Heart left ventricle (tissue), 13 donors: ENCODE measurements at regions not wholly inside any gene's neighbourhood (a gene's known extent, or its start where the extent isn't known, plus 50 kb on each side); places are given as distances from the start of the nearest gene placed in this dataset.

ENCODE experiments used
- CTCF ChIP-seq, 12 donors: fragments of 200-600 bp; sonication (generic) in 4 of 12; IDR thresholded peaks; one replicate each; pipeline versions ENCODE4 v1.5.0 to v1.8.0; 2018 to 2022; ENCODE audit warnings: antibody characterized with exemption in 12 of 12, mild to moderate bottlenecking in 5 of 12
- POLR2A ChIP-seq, 2 donors: fragments of 450-650 bp; IDR thresholded peaks; one replicate each; pipeline ENCODE4 v1.6.1; 2017; ENCODE audit warnings: antibody characterized with exemption in 2 of 2, mild to moderate bottlenecking in 2 of 2, moderate library complexity in 2 of 2
- donor health status: ischemic (EF 13 %, LVEDD 7.1; RV severe dilation, severe dysfunction).
- donor health status: DM: no; HTN: yes; CAD: no.
- donor health status: DM: no; HTN: no; CAD: no.
- donor health status: ischemic (EF 25% LVEDD 6.9; RV normal size, moderate dysfunction).
- donor health status: ischemic (EF 25% LVEDD 5.7; RV mildly dilated, moderate dysfunction).
- donor health status: ischemic (EF 35%, LVEDD 5.7; RV mildly dilated, moderate dysfunction).
- donor health status: nonischemic (EF 11% LVEDD 7.7; RV severe dilation, severe dysfunction).
- donor health status: DM: yes; HTN: yes; CAD: no.
- donor health status: PGD.
- donor health status: ischemic (EF 29% LVEDD 5.4; RV normal size, mild dysfunction).
- donor health status: nonischemic (EF 23%, LVEDD 6.1; RV moderate dilation, normal function).

GRCh38 chr4:103374306-103374705 is 176.2 kb upstream of the CENPE start:
- TF ChIP-seq POLR2A (IDR thresholded peaks at IDR 0.05) (no peak), CTCF (IDR thresholded peaks at IDR 0.05) (no peak)
